GM12891 (cell line): ENCODE measurements at regions not wholly inside any gene's neighbourhood (a gene's known extent, or its start where the extent isn't known, plus 50 kb on each side); places are given as distances from the start of the nearest gene placed in this dataset.

ENCODE experiments used
- DNase-seq: peaks from one replicate; pipeline ENCODE4 v3.0.0; 2011; ENCODE audit warnings: low spot score; ENCODE audit not compliant: insufficient read length
- FAIRE-seq: peaks from 2 replicates; lab custom pipeline; 2011; peaks lifted over from hg19 to GRCh38; lab: Jason Lieb, UNC
- PAX5 ChIP-seq: IDR thresholded peaks from 2 replicates; pipeline ENCODE4 v1.6.1; 2011; ENCODE audit warnings: low read length, moderate library complexity, mild to moderate bottlenecking; ENCODE audit not compliant: insufficient read depth, severe bottlenecking
- POLR2A ChIP-seq: IDR thresholded peaks from 2 replicates; pipeline ENCODE4 v1.6.1; 2011; ENCODE audit warnings: low read depth, low read length, control low read depth
- POLR2AphosphoS5 ChIP-seq: IDR thresholded peaks from 2 replicates; pipeline ENCODE4 v1.6.1; 2011; ENCODE audit warnings: low read depth, low read length, control low read depth
- POU2F2 ChIP-seq: IDR thresholded peaks from 2 replicates; pipeline ENCODE4 v1.6.1; 2011; ENCODE audit warnings: low read depth, mild to moderate bottlenecking, control low read depth, low read length, moderate library complexity
- SPI1 ChIP-seq: IDR thresholded peaks from 2 replicates; pipeline ENCODE4 v1.6.1; 2011; ENCODE audit warnings: low read depth, low read length, control low read depth
- TAF1 ChIP-seq: IDR thresholded peaks from 2 replicates; pipeline ENCODE4 v1.6.1; 2011; ENCODE audit warnings: low read depth, low read length, control low read depth

- TF ChIP-seq PAX5, result no peak
- TF ChIP-seq POU2F2, result no peak
- TF ChIP-seq SPI1, result no peak
- no peak for TF ChIP-seq POLR2AphosphoS5
- no peak for TF ChIP-seq TAF1
- TF ChIP-seq POLR2A, result no peak
- DNase-seq (no peak), FAIRE-seq (no peak)
These were observed 55.5 kb downstream of the DRD1 start for GRCh38 chr5:175388531-175388930.

GRCh38 chr5:175387144-175387543 lies 56.8 kb downstream of the DRD1 start:
- FAIRE-seq (no peak), DNase-seq (no peak)

GRCh38 chr5:175386526-175386925 lies 57.5 kb downstream of the DRD1 start:
- TF ChIP-seq POU2F2, result no peak
- no peak for TF ChIP-seq TAF1
- TF ChIP-seq SPI1, result no peak
- no peak for TF ChIP-seq PAX5
- TF ChIP-seq POLR2A, result no peak
- TF ChIP-seq POLR2AphosphoS5, result no peak
- FAIRE-seq (no peak), DNase-seq (no peak)

More at GRCh38 chr5:175387144-175387543, 56.8 kb downstream of the DRD1 start:
- TF ChIP-seq PAX5 (no peak), TAF1 (no peak), SPI1 (no peak), POU2F2 (no peak), POLR2AphosphoS5 (no peak), POLR2A (no peak)

GRCh38 chr5:175385691-175386362 lies 58.2 kb downstream of the DRD1 start:
- FAIRE-seq (no peak), DNase-seq (no peak)
- TF ChIP-seq POLR2AphosphoS5 (no peak), POU2F2 (no peak), PAX5 (no peak), SPI1 (no peak), POLR2A (no peak), TAF1 (no peak)

- no peak for DNase-seq
- TF ChIP-seq POLR2A (no peak), TAF1 (no peak), POLR2AphosphoS5 (no peak), SPI1 (no peak)
- no peak for FAIRE-seq
These were observed 59.0 kb downstream of the DRD1 start for GRCh38 chr5:175384724-175385552.

- no peak for TF ChIP-seq POLR2AphosphoS5
- FAIRE-seq (no peak), DNase-seq (no peak)
These were observed 60.6 kb downstream of the DRD1 start for GRCh38 chr5:175383350-175383749.

GRCh38 chr5:175382171-175382570 lies 61.8 kb downstream of the DRD1 start:
- FAIRE-seq (no peak), DNase-seq (no peak)
- TF ChIP-seq PAX5 (no peak), POU2F2 (no peak), TAF1 (no peak), POLR2AphosphoS5 (no peak), POLR2A (no peak), SPI1 (no peak)

GRCh38 chr5:175381130-175381529 lies 62.9 kb downstream of the DRD1 start:
- TF ChIP-seq PAX5 (no peak), POLR2A (no peak), POU2F2 (no peak), SPI1 (no peak), TAF1 (no peak), POLR2AphosphoS5 (no peak)
- FAIRE-seq (no peak), DNase-seq (no peak)

GRCh38 chr5:175380701-175381100 lies 63.3 kb downstream of the DRD1 start:
- FAIRE-seq (no peak), DNase-seq (no peak)
- TF ChIP-seq TAF1 (no peak), POU2F2 (no peak), POLR2AphosphoS5 (no peak), POLR2A (no peak), PAX5 (no peak), SPI1 (no peak)

GRCh38 chr5:175379867-175380266 lies 64.1 kb downstream of the DRD1 start:
- DNase-seq (no peak), FAIRE-seq (no peak)
- no peak for TF ChIP-seq POLR2A
- no peak for TF ChIP-seq POU2F2
- no peak for TF ChIP-seq PAX5
- no peak for TF ChIP-seq TAF1
- no peak for TF ChIP-seq POLR2AphosphoS5
